C4-2B (cell line): ENCODE measurements at regions not wholly inside any gene's neighbourhood (a gene's known extent, or its start where the extent isn't known, plus 50 kb on each side); places are given as distances from the start of the nearest gene placed in this dataset.
"Not testable (repeated sequence)": the region's sequence is repeated elsewhere in the genome, so short reads cannot be mapped to it uniquely, and the experiment has no call there.

Experiments
- H3K27ac ChIP-seq: fragments of 450-650 bp; 2 replicates; pipeline ENCODE4 v1.5.1; 2017
- ZFX ChIP-seq: fragments of 450-650 bp; IDR thresholded peaks from 2 replicates; pipeline ENCODE4 v1.6.1; 2017
- TF ChIP-seq, protein P1 (sequence below): fragments of 450-650 bp; conservative IDR thresholded peaks from 2 replicates; pipeline ENCODE4 v1.5.1; 2017; ENCODE audit warnings: mild to moderate bottlenecking

DNA sequence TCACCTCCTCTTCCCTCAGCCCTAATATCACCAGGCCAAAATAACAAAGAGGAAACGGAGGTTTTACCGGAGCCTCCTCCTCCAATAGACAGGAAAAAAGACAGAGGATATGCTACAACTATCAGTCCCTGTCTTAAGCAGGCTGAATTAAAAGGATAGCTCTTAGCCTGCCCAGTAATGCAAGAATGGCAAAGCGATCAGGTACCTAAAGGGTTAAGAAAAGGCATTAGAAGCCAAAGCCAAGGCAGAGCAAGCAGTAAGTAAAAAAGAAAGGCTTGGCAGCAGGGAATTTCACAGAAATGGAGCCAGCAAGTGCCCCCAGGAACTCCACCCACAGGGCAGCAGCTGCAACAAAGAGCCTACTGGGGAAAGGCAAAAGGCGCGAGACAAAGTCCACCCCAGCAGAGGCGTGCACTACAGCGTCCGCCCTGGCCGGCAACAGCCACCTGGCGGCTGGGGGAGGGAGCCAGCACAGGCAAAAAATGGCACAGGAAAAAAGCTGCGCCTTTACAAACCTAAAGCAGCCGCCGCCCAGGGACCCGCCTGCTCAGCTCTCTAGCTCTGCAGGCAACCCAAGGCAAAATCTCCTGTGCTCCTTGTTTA lies 220.6 kb upstream of the ZC4H2 start:
- H3K27ac ChIP-seq = no peak overlapping the region
- TF ChIP-seq, protein P1, sequence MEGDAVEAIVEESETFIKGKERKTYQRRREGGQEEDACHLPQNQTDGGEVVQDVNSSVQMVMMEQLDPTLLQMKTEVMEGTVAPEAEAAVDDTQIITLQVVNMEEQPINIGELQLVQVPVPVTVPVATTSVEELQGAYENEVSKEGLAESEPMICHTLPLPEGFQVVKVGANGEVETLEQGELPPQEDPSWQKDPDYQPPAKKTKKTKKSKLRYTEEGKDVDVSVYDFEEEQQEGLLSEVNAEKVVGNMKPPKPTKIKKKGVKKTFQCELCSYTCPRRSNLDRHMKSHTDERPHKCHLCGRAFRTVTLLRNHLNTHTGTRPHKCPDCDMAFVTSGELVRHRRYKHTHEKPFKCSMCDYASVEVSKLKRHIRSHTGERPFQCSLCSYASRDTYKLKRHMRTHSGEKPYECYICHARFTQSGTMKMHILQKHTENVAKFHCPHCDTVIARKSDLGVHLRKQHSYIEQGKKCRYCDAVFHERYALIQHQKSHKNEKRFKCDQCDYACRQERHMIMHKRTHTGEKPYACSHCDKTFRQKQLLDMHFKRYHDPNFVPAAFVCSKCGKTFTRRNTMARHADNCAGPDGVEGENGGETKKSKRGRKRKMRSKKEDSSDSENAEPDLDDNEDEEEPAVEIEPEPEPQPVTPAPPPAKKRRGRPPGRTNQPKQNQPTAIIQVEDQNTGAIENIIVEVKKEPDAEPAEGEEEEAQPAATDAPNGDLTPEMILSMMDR = peak; percentile 31
- no peak for TF ChIP-seq ZFX

DNA sequence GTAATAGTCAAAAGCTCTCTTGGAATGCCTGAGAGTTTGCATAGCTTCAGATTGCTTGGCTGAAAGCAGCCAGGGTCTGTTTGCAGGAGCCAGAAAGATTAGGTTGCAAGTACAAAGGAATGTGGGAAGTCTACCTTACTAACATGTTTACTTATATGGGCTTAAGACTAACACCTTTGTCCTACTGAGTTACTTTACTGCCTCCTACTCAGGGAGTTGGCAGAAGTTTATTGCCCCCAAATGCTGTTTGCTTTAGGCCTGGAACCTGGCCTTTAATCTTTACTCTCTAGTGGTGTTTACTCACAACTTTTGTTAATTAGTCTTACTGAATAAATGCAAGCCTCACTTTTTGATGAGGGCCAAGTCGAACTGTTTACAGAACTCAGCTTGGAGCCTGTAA lies 219.4 kb upstream of the ZC4H2 start:
- no peak overlapping the region for H3K27ac ChIP-seq
- no peak for TF ChIP-seq ZFX
- TF ChIP-seq, protein P1 = no peak

DNA sequence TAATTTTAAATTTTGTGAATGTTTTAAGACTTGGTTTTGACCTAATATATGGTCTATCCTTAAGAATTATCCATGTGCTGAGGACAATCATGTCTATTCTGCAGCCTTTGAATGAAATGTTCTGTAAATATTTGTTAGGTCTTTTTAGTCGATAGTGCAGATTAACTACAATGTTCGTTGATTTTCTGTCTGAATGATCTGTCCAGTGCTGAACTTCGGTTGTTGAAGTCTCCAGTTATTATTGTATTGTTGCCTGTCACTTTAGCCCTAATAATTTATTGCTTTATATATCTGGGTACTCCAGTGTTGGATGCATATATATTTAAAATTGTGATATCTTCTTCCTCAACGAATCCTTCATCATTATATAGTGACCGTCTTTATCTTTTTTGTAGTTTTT lies 218.3 kb upstream of the ZC4H2 start:
- no peak overlapping the region for H3K27ac ChIP-seq
- TF ChIP-seq, protein P1 = no peak
- TF ChIP-seq ZFX = no peak

DNA sequence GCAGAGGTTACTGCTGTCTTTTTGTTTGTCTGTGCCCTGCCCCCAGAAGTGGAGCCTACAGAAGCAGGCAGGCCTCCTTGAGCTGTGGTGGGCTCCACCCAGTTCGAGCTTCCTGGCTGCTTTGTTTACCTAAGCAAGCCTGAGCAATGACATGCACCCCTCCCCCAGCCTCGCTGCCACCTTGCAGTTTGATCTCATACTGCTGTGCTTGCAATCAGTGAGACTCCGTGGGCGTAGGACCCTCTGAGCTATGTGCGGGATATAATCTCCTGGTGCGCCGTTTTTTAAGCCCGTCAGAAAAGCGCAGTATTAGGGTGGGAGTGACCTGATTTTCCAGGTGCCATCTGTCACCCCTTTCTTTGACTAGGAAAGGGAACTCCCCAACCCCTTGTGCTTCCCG lies 187.1 kb upstream of the ZC4H2 start:
- H3K27ac ChIP-seq = not testable (repeated sequence)

DNA sequence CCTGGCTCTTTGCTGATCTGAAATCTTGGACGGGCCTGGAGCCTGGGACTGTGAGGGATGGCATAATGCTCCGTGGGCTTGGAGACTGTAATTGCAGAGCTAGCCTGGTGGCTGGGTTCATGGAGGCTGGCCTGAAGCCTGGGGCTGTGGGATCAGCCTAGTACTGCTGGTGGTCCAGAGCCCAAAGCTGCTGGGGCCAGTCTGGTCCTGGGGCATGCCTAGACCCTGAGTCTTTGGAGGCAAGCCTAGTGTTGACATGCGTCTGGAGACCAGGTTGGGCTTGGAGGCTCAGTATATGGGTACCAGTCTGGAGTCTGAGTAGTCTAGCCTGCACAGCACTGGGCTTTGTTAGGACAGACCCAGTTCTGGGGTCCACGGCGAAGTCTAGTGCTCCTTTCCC lies 172.0 kb upstream of the ZC4H2 start:
- TF ChIP-seq, protein P1 = no peak
- H3K27ac ChIP-seq = no peak overlapping the region

DNA sequence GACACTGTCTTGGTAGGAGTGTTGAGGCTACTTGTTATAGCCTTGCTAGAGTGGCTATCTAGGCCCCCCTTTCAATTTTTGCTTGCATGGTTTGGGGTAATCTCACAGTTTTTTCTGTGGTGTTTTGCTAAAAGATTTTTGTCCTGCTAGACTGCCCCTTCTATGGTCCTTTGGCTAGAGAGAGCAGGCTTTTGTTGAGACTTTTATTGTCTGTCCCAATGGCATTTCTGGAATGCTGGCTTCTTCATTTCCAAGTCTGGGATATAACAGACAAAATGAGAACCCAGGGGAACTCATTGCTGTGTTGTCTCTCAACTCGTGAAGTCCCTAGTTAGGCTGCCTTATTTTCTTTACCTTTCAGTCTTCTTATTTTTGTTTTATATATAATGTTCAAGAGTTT lies 160.2 kb upstream of the ZC4H2 start:
- no peak overlapping the region for H3K27ac ChIP-seq
- TF ChIP-seq, protein P1 = no peak
- no peak for TF ChIP-seq ZFX

DNA sequence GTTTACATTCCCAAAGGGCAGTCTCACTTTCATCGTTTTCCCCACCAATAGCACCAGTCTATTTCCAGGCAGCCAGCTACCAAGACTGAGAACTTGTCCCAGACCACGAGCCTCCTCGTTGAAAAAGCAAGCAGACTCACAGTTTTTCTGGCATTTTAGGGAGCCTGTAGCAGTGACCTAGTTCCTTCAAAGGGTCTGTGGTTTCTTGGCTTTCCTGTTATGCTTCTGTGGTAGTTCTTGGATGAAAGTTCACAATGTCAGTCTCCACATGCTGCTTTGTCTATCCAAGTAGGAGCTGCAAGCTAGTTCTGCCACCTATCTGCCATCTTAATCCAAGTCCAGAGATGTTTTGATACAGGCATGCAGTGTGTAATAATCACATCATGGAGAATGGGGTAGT lies 151.6 kb upstream of the ZC4H2 start:
- no peak overlapping the region for H3K27ac ChIP-seq
- TF ChIP-seq ZFX = no peak
- TF ChIP-seq, protein P1 = no peak

DNA sequence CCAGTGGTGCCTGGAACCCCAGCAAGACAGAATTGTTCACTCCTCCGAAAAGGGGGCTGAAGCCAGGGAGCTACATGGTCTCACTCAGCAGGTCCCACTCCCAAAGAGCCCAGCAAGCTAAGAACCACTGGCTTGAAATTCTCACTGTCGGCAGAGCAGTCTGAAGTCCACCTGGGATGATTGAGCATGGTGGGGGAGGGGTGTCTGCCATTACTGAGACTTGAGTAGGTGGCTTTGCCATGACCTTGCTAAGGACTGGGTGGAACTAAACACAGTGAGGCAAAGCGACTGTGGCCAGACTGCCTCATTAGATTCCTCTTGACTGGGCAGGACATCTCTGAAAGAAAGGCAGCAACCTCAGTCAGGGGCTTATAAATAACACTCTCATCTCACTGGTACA lies 122.6 kb upstream of the ZC4H2 start:
- TF ChIP-seq, protein P1 = no peak
- TF ChIP-seq ZFX = no peak
- H3K27ac ChIP-seq = no peak overlapping the region
